ENCODE measurements at regions not wholly inside any gene's neighbourhood (a gene's known extent, or its start where the extent isn't known, plus 50 kb on each side); places are given as distances from the start of the nearest gene placed in this dataset.

- no peak overlapping the region for H3K4me3 ChIP-seq (ENCODE audit: control insufficient read depth, low read depth, low read length)
- TF ChIP-seq CTCF (conservative IDR thresholded peaks at IDR 0.05; ENCODE audit: control insufficient read depth, insufficient read depth, low read depth, low read length), result no peak
- no peak for DNase-seq (ENCODE audit: low read depth)
Observed at GRCh38 chr18:8493141-8493540, 116.1 kb upstream of the RAB12 start.

- DNase-seq (ENCODE audit: low read depth), result no peak
- no peak overlapping the region for H3K4me3 ChIP-seq (ENCODE audit: control insufficient read depth, low read depth, low read length)
- TF ChIP-seq CTCF (conservative IDR thresholded peaks at IDR 0.05; ENCODE audit: control insufficient read depth, insufficient read depth, low read depth, low read length), result no peak
Observed at GRCh38 chr18:8496186-8496585, 113.1 kb upstream of the RAB12 start.

GRCh38 chr18:8498905-8499304 is 110.3 kb upstream of the RAB12 start:
- no peak for TF ChIP-seq CTCF (conservative IDR thresholded peaks at IDR 0.05; ENCODE audit: control insufficient read depth, insufficient read depth, low read depth, low read length)

GRCh38 chr18:8499810-8500675 is 109.2 kb upstream of the RAB12 start:
- no peak overlapping the region for H3K4me3 ChIP-seq (ENCODE audit: control insufficient read depth, low read depth, low read length)
- no peak for TF ChIP-seq CTCF (conservative IDR thresholded peaks at IDR 0.05; ENCODE audit: control insufficient read depth, insufficient read depth, low read depth, low read length)
- DNase-seq (ENCODE audit: low read depth), result no peak

More at GRCh38 chr18:8498905-8499304, 110.3 kb upstream of the RAB12 start:
- DNase-seq (ENCODE audit: low read depth), result no peak
- no peak overlapping the region for H3K4me3 ChIP-seq (ENCODE audit: control insufficient read depth, low read depth, low read length)

- TF ChIP-seq CTCF (conservative IDR thresholded peaks at IDR 0.05; ENCODE audit: control insufficient read depth, insufficient read depth, low read depth, low read length), result no peak
- H3K4me3 ChIP-seq (ENCODE audit: control insufficient read depth, low read depth, low read length), result no peak overlapping the region
- no peak for DNase-seq (ENCODE audit: low read depth)
Observed at GRCh38 chr18:8501044-8501443, 108.2 kb upstream of the RAB12 start.

GRCh38 chr18:8503248-8503647 is 106.0 kb upstream of the RAB12 start:
- no peak for DNase-seq (ENCODE audit: low read depth)
- no peak overlapping the region for H3K4me3 ChIP-seq (ENCODE audit: control insufficient read depth, low read depth, low read length)
- TF ChIP-seq CTCF (conservative IDR thresholded peaks at IDR 0.05; ENCODE audit: control insufficient read depth, insufficient read depth, low read depth, low read length), result no peak
